HG03159 (cell line): ENCODE measurements at regions not wholly inside any gene's neighbourhood (a gene's known extent, or its start where the extent isn't known, plus 50 kb on each side); places are given as distances from the start of the nearest gene placed in this dataset.
"Not testable (repeated sequence)": the region's sequence is repeated elsewhere in the genome, so short reads cannot be mapped to it uniquely, and the experiment has no call there.

ENCODE experiments used
- ATAC-seq: cut with Tn5 transposase; IDR thresholded peaks from one replicate; pipeline ENCODE4 v1.9.1; 2021; ENCODE audit warnings: mild to moderate bottlenecking, moderate library complexity; ENCODE audit not compliant: unreplicated experiment

DNA sequence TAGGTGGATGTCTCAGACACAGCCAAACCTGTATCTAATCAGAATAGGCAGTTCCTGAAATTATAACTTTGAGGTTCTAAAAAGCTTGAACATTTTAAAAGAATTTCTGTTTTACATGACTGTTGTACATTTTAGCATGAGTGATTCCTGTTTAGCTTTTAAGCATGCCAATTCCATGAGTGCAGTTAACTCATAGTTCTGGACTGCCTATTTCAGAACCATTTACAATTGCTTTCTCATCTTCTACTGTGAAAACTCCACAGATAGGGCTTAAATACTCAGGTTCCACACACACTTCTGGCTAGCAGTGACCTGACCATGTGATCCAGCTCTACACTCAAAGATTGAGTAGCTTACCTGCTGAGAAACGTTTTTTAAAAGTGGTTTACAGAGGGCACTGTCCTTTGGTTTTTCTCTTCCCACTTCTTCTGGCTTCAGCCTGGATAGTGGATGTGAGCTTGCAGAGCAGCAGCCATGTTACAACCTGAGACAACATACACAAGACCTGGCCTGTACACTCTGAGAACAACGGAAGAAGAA, 280.8 kb downstream of the ANKRD50 start:
- ATAC-seq: no peak

GRCh38 chr4:124432500-124432899, 280.0 kb downstream of the ANKRD50 start:
- ATAC-seq: no peak

- no peak for ATAC-seq
These were observed 279.5 kb downstream of the ANKRD50 start for GRCh38 chr4:124433044-124433443.

DNA sequence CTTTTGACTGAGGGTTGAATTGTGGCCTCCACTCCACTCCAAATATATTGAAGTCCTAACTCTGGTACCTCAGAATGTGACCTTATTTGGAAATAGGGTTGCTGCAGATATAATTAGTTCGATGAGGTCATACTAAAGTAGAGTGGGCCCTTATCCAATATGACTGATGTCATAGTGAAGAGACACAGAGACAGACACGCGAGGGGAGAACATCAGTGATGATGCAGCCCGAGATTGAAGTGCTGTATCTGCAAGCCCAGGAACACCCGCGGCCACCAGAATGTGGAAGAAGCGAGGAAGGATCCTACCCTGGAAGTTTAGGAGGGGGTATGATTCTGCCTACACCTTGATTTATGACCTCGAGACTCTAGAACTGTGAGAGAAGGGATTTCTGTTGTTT, 279.0 kb downstream of the ANKRD50 start:
- no peak for ATAC-seq

- no peak for ATAC-seq
These were observed 277.1 kb downstream of the ANKRD50 start for GRCh38 chr4:124435274-124435950.

- ATAC-seq: no peak
These were observed 274.6 kb downstream of the ANKRD50 start for GRCh38 chr4:124437853-124438495.

DNA sequence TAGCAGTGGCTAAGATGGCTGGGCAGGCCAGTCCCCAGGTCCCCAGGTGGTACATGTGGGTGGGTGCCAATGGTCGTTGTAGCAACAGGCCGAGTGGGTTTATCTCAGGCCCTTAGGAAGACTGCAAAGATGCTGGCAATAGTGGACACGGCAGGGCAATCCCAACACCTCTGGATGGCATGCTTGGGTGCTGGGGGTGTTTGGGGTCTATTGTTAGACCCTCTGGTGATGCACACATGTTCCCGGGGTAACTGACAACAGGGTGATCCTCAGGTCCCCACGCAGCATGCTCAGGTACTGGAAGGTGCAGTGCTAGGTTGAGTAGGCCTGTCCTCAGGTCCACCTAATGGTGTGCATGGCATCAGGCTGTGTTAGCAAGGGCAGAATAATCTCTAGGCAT, 267.5 kb downstream of the ANKRD50 start:
- no peak for ATAC-seq

DNA sequence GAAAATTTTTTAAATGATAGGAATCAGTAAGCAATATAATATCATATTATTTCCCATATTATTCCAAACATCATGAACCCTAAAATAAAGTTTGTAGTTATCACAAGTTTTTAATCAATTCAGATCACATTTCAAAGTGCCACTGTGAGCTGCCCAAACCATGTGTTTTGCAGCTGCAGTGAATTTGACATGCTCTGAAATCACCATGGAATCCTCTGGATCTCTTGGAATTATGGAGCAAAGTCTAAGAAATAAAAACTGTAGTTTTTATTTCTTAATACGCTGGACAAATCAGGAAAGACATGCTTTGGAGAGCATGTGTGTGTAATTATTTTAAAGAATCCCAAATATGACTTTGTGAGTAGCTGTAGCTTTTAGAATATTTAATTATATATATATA, 262.7 kb downstream of the ANKRD50 start:
- ATAC-seq: no peak

DNA sequence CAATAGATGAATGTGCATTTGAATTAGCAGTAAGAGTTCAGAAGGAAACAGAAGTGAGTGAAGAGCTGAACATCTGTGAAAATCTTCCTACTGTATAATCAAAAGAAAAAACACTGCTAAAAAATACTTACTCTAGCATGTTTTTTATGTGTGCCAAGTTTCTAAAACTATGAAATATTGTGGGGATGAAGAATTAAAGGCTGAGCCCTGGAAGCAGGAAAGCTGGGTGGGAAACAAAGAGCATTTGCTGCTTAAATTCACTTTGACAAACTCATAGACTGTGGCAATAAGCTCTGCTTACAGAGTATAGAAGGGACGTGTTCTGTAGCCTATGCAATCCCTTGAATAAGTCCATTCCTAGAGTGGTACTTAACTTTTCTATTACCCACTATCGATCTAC, 261.7 kb downstream of the ANKRD50 start:
- no peak for ATAC-seq

DNA sequence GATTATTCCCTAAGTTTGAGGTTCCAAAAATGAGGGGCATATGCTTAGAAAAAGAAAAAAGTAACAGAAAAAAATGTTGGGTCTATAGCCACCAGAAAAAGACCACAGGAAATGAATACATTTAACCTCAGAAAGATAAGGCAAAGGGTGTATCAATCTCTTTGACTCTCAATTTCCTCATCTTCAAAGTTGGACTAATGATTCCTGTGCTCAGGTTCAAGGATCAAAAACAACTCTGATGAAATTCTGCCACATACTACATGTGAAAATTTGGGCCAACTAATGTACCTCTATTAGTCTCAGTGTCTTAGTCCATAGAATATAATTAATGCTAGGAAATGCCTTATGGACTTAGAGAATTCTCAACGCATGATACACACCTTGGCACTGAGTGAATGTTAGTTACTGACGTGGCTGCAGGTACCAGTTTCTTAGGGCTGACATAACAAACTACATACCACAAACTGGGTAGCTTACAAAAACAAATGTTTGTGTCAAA, 257.7 kb downstream of the ANKRD50 start:
- no peak for ATAC-seq

- no peak for ATAC-seq
These were observed 256.9 kb downstream of the ANKRD50 start for GRCh38 chr4:124455671-124456070.

- no peak for ATAC-seq
These were observed 253.2 kb downstream of the ANKRD50 start for GRCh38 chr4:124459196-124459940.

DNA sequence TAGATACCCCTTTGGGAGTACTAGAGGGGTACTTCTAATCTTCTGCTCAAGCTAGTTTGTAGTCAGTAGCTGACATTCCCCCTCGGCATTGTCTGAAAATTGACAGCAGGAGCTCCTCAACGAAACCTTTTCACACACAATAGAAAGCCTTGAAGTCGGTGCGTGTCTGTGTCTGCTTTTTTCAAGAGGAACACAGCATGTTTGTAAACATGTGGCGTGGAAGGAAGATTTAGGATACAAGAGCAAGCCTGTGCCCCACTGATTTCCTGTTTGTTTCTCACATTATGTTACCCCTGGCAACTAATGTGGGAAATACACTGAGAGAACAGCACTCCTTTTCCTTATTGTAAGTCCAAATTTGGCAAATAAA, 252.6 kb downstream of the ANKRD50 start:
- no peak for ATAC-seq

DNA sequence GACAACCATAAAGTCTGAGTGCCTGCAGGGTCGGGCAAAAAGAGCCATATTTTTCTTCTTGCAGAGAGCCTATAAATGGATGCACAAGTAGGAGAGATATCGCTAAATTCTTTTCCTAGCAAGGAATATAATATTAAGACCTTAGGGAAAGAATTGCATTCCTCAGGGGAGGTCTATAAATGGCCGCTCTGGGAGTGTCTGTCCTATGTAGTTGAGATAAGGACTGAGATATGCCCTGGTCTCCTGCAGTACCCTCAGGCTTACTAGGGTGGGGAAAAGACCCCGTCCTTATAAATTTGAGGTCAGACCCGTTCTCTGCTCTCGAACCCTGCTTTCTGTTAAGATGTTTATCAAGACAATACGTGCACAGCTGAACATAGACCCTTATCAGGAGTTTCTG, 250.9 kb downstream of the ANKRD50 start:
- ATAC-seq: not testable (repeated sequence)

GRCh38 chr4:124462954-124463828, 249.3 kb downstream of the ANKRD50 start:
- ATAC-seq: no peak

DNA sequence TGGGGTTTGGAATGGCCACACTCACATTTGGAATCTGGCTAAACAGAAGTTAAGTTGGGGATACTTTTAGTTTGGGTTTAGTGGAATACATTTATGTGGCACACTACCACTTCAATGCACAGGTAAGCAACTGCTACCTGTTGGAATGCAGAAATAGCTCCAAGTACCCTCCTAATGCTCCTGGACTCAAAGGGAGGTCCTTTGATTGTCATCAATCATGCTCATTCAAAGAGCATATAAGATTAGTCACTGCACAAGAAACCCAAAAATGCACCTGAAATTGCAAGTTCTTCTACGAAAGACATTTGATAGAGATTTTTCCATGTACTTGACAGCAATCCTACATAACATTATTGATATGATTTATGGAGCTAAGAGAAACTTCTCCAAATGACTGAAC, 247.7 kb downstream of the ANKRD50 start:
- ATAC-seq: no peak

DNA sequence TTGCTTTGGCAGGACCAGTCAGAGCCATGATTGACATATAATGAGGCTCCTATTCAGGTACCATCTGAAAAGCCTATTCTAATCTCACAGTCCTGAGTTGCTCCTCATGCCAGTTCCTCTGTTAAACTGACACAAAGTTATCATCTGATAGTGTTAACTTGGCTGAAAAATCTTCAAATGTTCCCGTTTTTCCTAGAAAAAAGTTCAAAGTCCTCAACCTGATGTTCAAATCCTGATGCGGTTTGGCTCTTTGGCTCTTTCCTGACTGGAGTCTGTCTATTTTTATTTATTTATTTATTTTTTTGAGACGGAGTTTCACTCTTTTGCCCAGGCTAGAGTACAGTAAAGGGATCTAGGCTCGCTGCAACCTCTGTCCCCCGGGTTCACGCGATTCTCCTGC, 244.2 kb downstream of the ANKRD50 start:
- ATAC-seq: no peak

DNA sequence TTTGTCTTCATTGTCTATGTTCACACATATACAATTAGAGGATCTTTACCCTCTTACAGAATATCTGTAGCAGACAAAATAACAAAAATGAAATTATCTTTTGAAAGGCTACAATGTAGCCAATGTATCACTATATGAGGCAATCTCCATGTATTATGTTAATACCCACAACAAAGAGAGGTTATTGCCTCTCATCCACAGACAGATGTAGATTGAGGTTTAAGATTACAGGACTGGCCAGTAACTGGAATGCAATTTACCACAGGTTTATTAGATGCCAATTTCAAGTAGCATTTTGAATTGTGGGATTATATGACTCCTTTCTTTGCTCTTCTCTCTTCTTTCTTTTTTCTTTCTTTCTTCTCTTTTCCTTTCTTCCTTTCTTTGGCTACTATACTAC, 242.6 kb downstream of the ANKRD50 start:
- no peak for ATAC-seq

GRCh38 chr4:124478470-124478869, 234.1 kb downstream of the ANKRD50 start:
- no peak for ATAC-seq

GRCh38 chr4:124480061-124480460, 232.5 kb downstream of the ANKRD50 start:
- no peak for ATAC-seq

DNA sequence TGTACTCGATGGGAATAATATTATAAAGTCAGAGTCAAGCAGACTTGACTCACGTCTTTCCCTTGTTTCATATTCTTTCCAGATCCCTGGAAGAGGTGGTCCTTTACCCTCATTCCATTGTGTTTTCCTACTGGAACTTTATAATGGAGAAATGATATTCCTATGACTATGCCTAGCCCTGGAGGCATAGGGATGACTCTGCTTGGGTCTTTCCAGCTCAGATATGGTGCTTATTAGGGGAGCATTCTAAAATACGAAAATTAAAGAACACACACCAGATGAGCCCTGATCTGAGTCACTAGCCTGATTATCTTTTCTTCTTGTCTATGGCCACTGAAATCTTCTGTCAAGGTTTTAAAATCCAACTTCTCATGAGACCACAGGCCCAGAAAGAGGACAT, 231.4 kb downstream of the ANKRD50 start:
- no peak for ATAC-seq
